ENCODE measurements at regions not wholly inside any gene's neighbourhood (a gene's known extent, or its start where the extent isn't known, plus 50 kb on each side); places are given as distances from the start of the nearest gene placed in this dataset.

- H2AFZ ChIP-seq (ENCODE audit: low read length), result no peak overlapping the region
- ChIA-PET CTCF (ENCODE audit: unreplicated experiment) (no interaction called here), POLR2A (no interaction called here)
- DNase-seq (ENCODE audit: low spot score), result no peak
- no peak for TF ChIP-seq CTCF (conservative IDR thresholded peaks at IDR 0.05; ENCODE audit: low read length)
- no peak for TF ChIP-seq EZH2phosphoT487 (IDR thresholded peaks at IDR 0.05; ENCODE audit: borderline replicate concordance, low read depth, low read length)
- no peaks in the 10 kb centered on the region for H3K79me2 ChIP-seq (ENCODE audit: insufficient read depth, low read depth, low read length)
- no peak overlapping the region for H3K4me2 ChIP-seq (ENCODE audit: low read length)
- no peaks in the 10 kb centered on the region for H3K4me1 ChIP-seq (ENCODE audit: insufficient read depth, low read length, poor library complexity, severe bottlenecking)
- no peaks in the 10 kb centered on the region for H3K36me3 ChIP-seq (ENCODE audit: insufficient read depth, low read length)
- no peaks in the 10 kb centered on the region for H3K9me2 ChIP-seq (ENCODE audit: insufficient read depth, low read length)
- no TSS peak for BruUV-seq (replicated peaks)
- H3K27ac ChIP-seq (ENCODE audit: low read depth, low read length, poor library complexity, severe bottlenecking), result no peak overlapping the region
- H3K4me3 ChIP-seq (ENCODE audit: low read depth, low read length, poor library complexity, severe bottlenecking), result no peak overlapping the region
- H4K20me1 ChIP-seq (ENCODE audit: insufficient read depth, low read length), result no peaks in the 10 kb centered on the region
- H3K9me3 ChIP-seq (ENCODE audit: low read length), result no peaks in the 10 kb centered on the region
- intact Hi-C loops (cut with micrococcal nuclease; ENCODE audit: unreplicated experiment), result no loop called here
Observed at GRCh38 chr13:111661052-111661451, 340.6 kb downstream of the TEX29 start.

GRCh38 chr13:111661776-111662175 lies 341.3 kb downstream of the TEX29 start:
- Histone ChIP-seq H3K4me2 (ENCODE audit: low read length) (no peak overlapping the region), H4K20me1 (ENCODE audit: insufficient read depth, low read length) (no peaks in the 10 kb centered on the region), H3K4me3 (ENCODE audit: low read depth, low read length, poor library complexity, severe bottlenecking) (no peak overlapping the region), H3K79me2 (ENCODE audit: insufficient read depth, low read depth, low read length) (no peaks in the 10 kb centered on the region), H2AFZ (ENCODE audit: low read length) (no peak overlapping the region), H3K9me2 (ENCODE audit: insufficient read depth, low read length) (no peaks in the 10 kb centered on the region), H3K36me3 (ENCODE audit: insufficient read depth, low read length) (no peaks in the 10 kb centered on the region), H3K27ac (ENCODE audit: low read depth, low read length, poor library complexity, severe bottlenecking) (no peak overlapping the region), H3K4me1 (ENCODE audit: insufficient read depth, low read length, poor library complexity, severe bottlenecking) (no peaks in the 10 kb centered on the region), H3K9me3 (ENCODE audit: low read length) (no peaks in the 10 kb centered on the region)
- TF ChIP-seq CTCF (conservative IDR thresholded peaks at IDR 0.05; ENCODE audit: low read length) (no peak), EZH2phosphoT487 (IDR thresholded peaks at IDR 0.05; ENCODE audit: borderline replicate concordance, low read depth, low read length) (no peak)
- intact Hi-C loops (cut with micrococcal nuclease; ENCODE audit: unreplicated experiment), result no loop called here
- POLR2A ChIA-PET, result no interaction called here
- DNase-seq (ENCODE audit: low spot score), result no peak
- BruUV-seq (replicated peaks), result no TSS peak
- CTCF ChIA-PET (ENCODE audit: unreplicated experiment), result no interaction called here

GRCh38 chr13:111662451-111662850 lies 342.0 kb downstream of the TEX29 start:
- DNase-seq (ENCODE audit: low spot score), result no peak
- H2AFZ ChIP-seq (ENCODE audit: low read length), result no peak overlapping the region
- intact Hi-C loops (cut with micrococcal nuclease; ENCODE audit: unreplicated experiment), result no loop called here
- H3K4me2 ChIP-seq (ENCODE audit: low read length), result no peak overlapping the region
- ChIA-PET POLR2A (no interaction called here), CTCF (ENCODE audit: unreplicated experiment) (no interaction called here)
- H3K4me3 ChIP-seq (ENCODE audit: low read depth, low read length, poor library complexity, severe bottlenecking), result no peak overlapping the region
- H3K36me3 ChIP-seq (ENCODE audit: insufficient read depth, low read length), result no peaks in the 10 kb centered on the region
- H3K9me3 ChIP-seq (ENCODE audit: low read length), result no peaks in the 10 kb centered on the region
- no peaks in the 10 kb centered on the region for H4K20me1 ChIP-seq (ENCODE audit: insufficient read depth, low read length)
- no TSS peak for BruUV-seq (replicated peaks)
- no peaks in the 10 kb centered on the region for H3K4me1 ChIP-seq (ENCODE audit: insufficient read depth, low read length, poor library complexity, severe bottlenecking)
- no peak overlapping the region for H3K27ac ChIP-seq (ENCODE audit: low read depth, low read length, poor library complexity, severe bottlenecking)
- no peaks in the 10 kb centered on the region for H3K79me2 ChIP-seq (ENCODE audit: insufficient read depth, low read depth, low read length)
- TF ChIP-seq EZH2phosphoT487 (IDR thresholded peaks at IDR 0.05; ENCODE audit: borderline replicate concordance, low read depth, low read length), result no peak
- TF ChIP-seq CTCF (conservative IDR thresholded peaks at IDR 0.05; ENCODE audit: low read length), result no peak
- no peaks in the 10 kb centered on the region for H3K9me2 ChIP-seq (ENCODE audit: insufficient read depth, low read length)
